GM18868 (cell line): ENCODE measurements at regions not wholly inside any gene's neighbourhood (a gene's known extent, or its start where the extent isn't known, plus 50 kb on each side); places are given as distances from the start of the nearest gene placed in this dataset.
A peak's percentile ranks its signal among the peaks of the same experiment; 100 is the strongest.

Experiments used
- ATAC-seq: cut with Tn5 transposase; IDR thresholded peaks from one replicate; pipeline ENCODE4 v1.9.1; 2021; ENCODE audit warnings: mild to moderate bottlenecking, moderate library complexity; ENCODE audit not compliant: unreplicated experiment

GRCh38 chr4:114173968-114174367, 194.5 kb upstream of the ARSJ start:
- ATAC-seq, result no peak

- no peak for ATAC-seq
Observed at GRCh38 chr4:114177628-114178027, 198.2 kb upstream of the ARSJ start.

GRCh38 chr4:114178392-114178791, 198.9 kb upstream of the ARSJ start:
- ATAC-seq, result no peak

GRCh38 chr4:114180481-114180880, 201.0 kb upstream of the ARSJ start:
- ATAC-seq, result no peak

- no peak for ATAC-seq
Observed at GRCh38 chr4:114184901-114185300, 205.5 kb upstream of the ARSJ start.

GRCh38 chr4:114187592-114187991, 208.1 kb upstream of the ARSJ start:
- ATAC-seq, result no peak

- ATAC-seq, result no peak
Observed at GRCh38 chr4:114191496-114191895, 212.0 kb upstream of the ARSJ start.

GRCh38 chr4:114192854-114193253, 213.4 kb upstream of the ARSJ start:
- no peak for ATAC-seq

GRCh38 chr4:114193624-114194399, 214.4 kb upstream of the ARSJ start:
- ATAC-seq, result no peak

GRCh38 chr4:114196606-114197005, 217.2 kb upstream of the ARSJ start:
- no peak for ATAC-seq

GRCh38 chr4:114200026-114200425, 220.6 kb upstream of the ARSJ start:
- ATAC-seq, result no peak

- no peak for ATAC-seq
Observed at GRCh38 chr4:114205261-114205660, 225.8 kb upstream of the ARSJ start.

- ATAC-seq, result no peak
Observed at GRCh38 chr4:114208574-114209151, 229.2 kb upstream of the ARSJ start.

- no peak for ATAC-seq
Observed at GRCh38 chr4:114209584-114209983, 230.1 kb upstream of the ARSJ start.

GRCh38 chr4:114211556-114211955, 232.1 kb upstream of the ARSJ start:
- ATAC-seq, result no peak

- no peak for ATAC-seq
Observed at GRCh38 chr4:114217150-114217817, 237.8 kb upstream of the ARSJ start.

GRCh38 chr4:114223580-114223979, 244.1 kb upstream of the ARSJ start:
- no peak for ATAC-seq

GRCh38 chr4:114225436-114225835, 246.0 kb upstream of the ARSJ start:
- no peak for ATAC-seq

GRCh38 chr4:114226179-114226578, 246.7 kb upstream of the ARSJ start:
- ATAC-seq, result no peak

GRCh38 chr4:114226968-114227760, 247.7 kb upstream of the ARSJ start:
- peak; percentile 55 for ATAC-seq

GRCh38 chr4:114229706-114230105, 250.3 kb upstream of the ARSJ start:
- ATAC-seq, result no peak
